Gastroesophageal sphincter (tissue), 3 donors: ENCODE measurements at regions not wholly inside any gene's neighbourhood (a gene's known extent, or its start where the extent isn't known, plus 50 kb on each side); places are given as distances from the start of the nearest gene placed in this dataset.

Experiments used
- POLR2A ChIP-seq, 2 donors: fragments of 450-650 bp; IDR thresholded peaks; one replicate each; pipeline ENCODE4 v1.6.1; 2017; ENCODE audit warnings: antibody characterized with exemption in 2 of 2, mild to moderate bottlenecking in 2 of 2, moderate library complexity in 1 of 2
- TF ChIP-seq, protein P1 (sequence below), 4 experiments: fragments of 200-600 bp in 2 of 4; fragments of 450-650 bp in 2 of 4; sonication (generic) in 1 of 4; IDR thresholded peaks; one replicate each; pipeline ENCODE4 v1.5.1; 2017 to 2019; ENCODE audit warnings: antibody characterized with exemption in 4 of 4, mild to moderate bottlenecking in 2 of 4, moderate library complexity in 2 of 4

DNA sequence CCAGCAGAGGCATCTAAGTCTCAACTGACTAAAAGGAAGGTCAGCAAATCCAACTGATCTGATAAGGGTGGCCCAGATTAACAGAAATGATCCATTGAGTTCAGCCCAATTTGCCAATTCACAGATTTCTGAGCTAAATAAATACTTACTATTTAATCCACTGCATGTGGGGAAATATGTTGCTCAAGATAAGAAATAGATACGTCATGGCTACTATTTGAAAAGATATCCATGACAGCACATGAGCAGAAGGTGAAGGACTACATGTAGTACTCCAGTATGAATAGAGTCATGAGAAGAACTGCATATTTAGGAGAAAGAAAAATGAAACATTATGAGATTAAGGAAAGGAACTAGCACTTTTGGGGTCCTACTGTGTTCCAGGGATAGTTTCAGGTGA lies 332.4 kb downstream of the ARPP21 start:
- no peak for TF ChIP-seq POLR2A (IDR thresholded peaks at IDR 0.05)
- TF ChIP-seq, protein P1, sequence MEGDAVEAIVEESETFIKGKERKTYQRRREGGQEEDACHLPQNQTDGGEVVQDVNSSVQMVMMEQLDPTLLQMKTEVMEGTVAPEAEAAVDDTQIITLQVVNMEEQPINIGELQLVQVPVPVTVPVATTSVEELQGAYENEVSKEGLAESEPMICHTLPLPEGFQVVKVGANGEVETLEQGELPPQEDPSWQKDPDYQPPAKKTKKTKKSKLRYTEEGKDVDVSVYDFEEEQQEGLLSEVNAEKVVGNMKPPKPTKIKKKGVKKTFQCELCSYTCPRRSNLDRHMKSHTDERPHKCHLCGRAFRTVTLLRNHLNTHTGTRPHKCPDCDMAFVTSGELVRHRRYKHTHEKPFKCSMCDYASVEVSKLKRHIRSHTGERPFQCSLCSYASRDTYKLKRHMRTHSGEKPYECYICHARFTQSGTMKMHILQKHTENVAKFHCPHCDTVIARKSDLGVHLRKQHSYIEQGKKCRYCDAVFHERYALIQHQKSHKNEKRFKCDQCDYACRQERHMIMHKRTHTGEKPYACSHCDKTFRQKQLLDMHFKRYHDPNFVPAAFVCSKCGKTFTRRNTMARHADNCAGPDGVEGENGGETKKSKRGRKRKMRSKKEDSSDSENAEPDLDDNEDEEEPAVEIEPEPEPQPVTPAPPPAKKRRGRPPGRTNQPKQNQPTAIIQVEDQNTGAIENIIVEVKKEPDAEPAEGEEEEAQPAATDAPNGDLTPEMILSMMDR (IDR thresholded peaks at IDR 0.05), result no peak
